ENCODE measurements at regions not wholly inside any gene's neighbourhood (a gene's known extent, or its start where the extent isn't known, plus 50 kb on each side); places are given as distances from the start of the nearest gene placed in this dataset.

GRCh38 chr10:120392245-120392644 lies 64.8 kb upstream of the PLPP4 start:
- no peak for DNase-seq
- intact Hi-C loops (cut with micrococcal nuclease), result no loop called here
- ATAC-seq, result no peak

GRCh38 chr10:120392671-120393079 lies 64.4 kb upstream of the PLPP4 start:
- ATAC-seq (no peak), DNase-seq (no peak)
- intact Hi-C loops (cut with micrococcal nuclease), result no loop called here

GRCh38 chr10:120394446-120394845 lies 62.6 kb upstream of the PLPP4 start:
- ATAC-seq (no peak), DNase-seq (no peak)
- intact Hi-C loops (cut with micrococcal nuclease), result no loop called here

- intact Hi-C loops (cut with micrococcal nuclease), result no loop called here
These were observed 60.8 kb upstream of the PLPP4 start for GRCh38 chr10:120396228-120396627.

GRCh38 chr10:120398180-120398579 lies 58.8 kb upstream of the PLPP4 start:
- DNase-seq (no peak), ATAC-seq (no peak)
- intact Hi-C loops (cut with micrococcal nuclease), result no loop called here

More at GRCh38 chr10:120396228-120396627, 60.8 kb upstream of the PLPP4 start:
- DNase-seq (no peak), ATAC-seq (no peak)

GRCh38 chr10:120400601-120401000 lies 56.4 kb upstream of the PLPP4 start:
- ATAC-seq (no peak), DNase-seq (no peak)
- intact Hi-C loops (cut with micrococcal nuclease), result no loop called here

- DNase-seq, result no peak
- ATAC-seq, result no peak
- intact Hi-C loops (cut with micrococcal nuclease), result no loop called here
These were observed 54.8 kb upstream of the PLPP4 start for GRCh38 chr10:120402147-120402766.

- intact Hi-C loops (cut with micrococcal nuclease), result no loop called here
- DNase-seq, result no peak
- ATAC-seq, result no peak
These were observed 53.9 kb upstream of the PLPP4 start for GRCh38 chr10:120403109-120403508.

GRCh38 chr10:120406376-120406775 lies 50.7 kb upstream of the PLPP4 start:
- ATAC-seq (no peak), DNase-seq (no peak)
- intact Hi-C loops (cut with micrococcal nuclease), result no loop called here

All from left ventricle myocardium superior (tissue), 1 donor.